NOMO-1 (cell line): ENCODE measurements at regions not wholly inside any gene's neighbourhood (a gene's known extent, or its start where the extent isn't known, plus 50 kb on each side); places are given as distances from the start of the nearest gene placed in this dataset.

Experiments used
- DNase-seq, 2 experiments: peaks; one replicate each; lab custom pipeline; 2025; ENCODE audit not compliant: unreplicated experiment in 2 of 2; lab: John Stamatoyannopoulos, UW

DNA sequence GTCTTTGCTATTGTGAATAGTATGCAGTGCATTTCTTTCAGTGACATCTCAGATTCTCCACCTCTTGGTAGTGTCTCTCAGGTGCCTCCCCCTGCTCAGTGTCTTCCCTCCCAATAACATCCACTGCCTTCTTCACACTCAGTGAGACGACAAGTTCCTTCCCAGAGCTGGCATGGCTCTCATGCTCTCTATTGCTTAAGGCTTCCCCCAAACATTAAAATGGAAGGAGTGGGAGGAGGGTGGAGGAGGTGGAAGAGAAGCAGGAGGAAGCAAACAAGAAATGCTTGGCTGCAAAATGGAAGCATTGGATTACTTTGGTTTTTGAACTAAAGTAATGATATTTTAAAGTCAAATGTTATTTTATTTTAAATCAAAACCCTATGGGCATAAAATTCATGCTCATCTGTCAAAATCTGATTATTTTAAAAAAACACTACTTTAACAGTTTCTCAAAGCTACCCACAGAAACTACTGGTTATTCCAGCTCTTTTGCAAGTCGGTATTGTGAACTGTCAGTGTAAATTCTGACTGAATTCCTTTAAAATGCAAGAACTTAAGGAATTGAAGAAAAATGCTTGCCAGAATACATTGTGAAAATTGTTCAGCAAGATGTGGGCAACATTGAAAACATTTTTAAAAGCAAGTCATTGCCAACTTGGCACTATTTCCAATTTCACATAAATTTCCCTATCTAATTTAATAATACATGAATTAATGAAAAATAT is 727.6 kb upstream of the ARGLU1 start:
- no peak for DNase-seq

DNA sequence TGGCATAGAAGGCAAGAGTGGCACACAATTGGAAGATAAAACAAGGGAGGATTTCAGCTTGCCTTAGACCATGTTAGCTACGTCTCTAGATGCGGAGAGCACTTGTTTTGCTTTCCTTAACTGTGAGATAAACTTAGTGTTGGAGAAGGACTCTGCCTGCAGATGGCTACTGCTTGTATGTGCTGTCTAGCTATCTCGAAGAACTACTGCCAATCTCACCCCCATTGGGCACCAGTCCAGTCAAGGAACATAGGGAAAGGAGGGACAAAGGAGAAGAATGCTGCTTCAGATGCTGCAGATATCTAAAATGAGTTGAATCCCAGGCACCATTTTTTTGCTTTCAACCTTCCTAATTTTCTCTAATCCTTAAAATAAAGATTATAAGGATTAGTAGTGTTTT is 726.0 kb upstream of the ARGLU1 start:
- no peak for DNase-seq

DNA sequence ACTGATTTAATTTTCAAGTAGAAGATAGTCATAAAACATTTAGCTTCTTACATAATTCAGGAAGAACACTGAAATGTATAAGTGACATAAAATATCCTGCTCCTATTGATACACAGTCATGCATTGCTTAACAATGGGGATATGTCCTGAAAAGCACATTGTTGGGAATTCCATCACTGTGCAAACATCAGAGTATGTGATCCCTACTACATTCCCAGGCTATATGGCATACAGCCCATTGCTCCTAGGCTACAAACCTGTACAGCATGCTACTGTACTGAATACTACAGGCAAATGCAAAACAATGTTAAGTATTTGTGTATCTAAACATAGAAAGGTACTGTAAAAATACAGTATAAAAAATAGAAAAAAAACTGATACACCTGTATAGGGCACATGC is 723.9 kb upstream of the ARGLU1 start:
- no peak for DNase-seq

DNA sequence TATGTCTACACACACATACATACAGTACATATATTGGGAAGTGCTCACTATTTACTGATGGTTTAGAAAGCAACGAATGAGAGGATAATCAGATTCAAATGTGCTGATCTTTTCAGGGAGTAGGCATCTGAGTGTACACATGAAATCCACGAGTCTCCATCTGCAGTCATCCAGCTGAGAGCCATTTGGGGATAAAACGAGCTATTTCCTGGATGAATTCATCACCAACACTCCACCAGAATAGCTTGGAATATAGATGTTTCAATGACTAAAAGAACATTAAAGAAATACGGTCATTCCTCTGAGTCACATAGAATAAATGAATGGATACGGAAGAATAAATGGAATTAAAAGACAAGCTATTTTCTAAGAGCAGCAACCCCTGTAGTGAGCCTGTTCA is 721.6 kb upstream of the ARGLU1 start:
- DNase-seq = no peak

DNA sequence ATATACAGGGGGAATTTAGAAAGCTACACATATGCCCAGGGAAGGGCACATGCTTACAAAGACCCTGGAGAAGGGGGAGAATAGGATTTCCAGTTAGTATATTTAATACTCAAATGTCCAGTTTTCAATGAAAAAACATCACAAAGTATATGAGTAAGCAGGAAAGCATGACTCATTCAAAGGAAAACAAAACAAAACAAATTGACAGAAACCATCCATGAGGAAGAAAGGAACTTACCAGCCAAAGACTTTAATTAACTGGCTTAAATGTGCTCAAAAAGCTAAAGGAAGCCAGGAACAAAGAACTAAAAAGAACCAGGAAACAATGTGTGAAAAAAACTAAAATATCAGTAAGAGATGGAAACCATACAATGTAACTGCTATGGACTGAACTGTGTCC is 716.2 kb upstream of the ARGLU1 start:
- DNase-seq = no peak

DNA sequence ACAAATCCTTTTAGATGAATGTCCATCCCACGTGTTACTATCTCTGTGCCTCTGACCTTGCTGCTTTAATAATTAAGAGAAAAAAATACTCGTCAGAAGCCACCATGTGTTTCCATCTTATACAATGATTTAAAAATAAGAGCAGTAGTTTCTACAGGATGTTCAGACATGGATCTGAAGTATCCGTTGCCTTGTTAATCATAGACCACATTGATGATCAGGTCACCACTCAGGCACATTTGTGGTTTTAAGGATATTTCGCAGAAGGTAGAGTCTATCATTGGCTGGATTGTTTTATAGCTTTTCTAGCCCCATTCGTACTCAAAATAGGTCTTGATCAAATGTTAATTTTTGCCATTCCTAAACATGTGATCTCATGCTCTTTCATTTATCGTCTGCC is 710.0 kb upstream of the ARGLU1 start:
- no peak for DNase-seq

DNA sequence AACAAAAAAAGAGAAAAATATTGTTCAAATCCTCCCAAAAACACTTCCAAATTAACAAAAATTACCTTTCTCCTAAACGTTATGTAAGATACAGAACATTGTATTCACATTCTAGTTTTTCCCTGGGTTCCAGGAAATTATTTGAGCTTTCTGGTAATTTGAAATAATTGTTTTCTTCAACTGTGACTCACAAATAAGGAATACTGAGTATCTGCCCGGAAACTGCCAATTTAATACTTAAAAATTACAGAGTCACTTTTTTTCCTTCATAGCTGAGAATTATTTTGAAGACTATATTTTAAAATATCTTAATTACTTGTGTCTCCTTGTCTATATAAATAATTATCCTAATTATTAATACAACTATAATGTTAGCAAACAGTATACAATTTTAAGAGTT is 709.0 kb upstream of the ARGLU1 start:
- DNase-seq = no peak

DNA sequence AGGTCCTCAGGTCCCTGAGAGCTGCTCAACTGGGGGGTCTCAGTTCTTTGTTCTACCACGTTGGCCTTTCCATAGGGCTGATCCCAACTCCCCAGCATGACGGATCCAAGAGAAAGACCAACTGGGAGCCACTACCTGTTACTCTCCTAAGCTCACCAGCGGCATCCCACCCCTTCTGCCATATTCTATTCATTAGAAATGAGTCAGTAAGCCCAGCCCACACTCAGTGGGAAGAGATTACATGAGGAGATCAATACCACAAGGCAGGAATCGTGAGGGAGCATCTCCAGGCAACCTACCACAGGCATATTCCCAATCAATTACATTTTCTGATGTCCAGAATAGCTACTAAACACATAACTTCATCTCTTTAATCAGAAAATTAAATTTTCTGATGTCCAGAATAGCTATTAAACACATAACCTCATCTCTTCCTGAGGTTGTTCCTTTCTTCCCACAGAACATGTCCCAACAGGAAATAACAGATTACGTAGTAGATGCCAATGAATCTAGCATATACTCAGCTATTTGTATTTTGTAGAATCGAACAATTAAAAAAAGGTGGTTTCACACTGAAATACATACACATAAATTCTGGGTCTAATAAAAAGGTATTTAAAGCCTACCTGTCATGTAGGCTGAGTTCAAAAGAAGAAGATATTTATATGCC is 708.1 kb upstream of the ARGLU1 start:
- no peak for DNase-seq

- no peak for DNase-seq
Measured at GRCh38 chr13:107275312-107275711, 707.4 kb upstream of the ARGLU1 start.

DNA sequence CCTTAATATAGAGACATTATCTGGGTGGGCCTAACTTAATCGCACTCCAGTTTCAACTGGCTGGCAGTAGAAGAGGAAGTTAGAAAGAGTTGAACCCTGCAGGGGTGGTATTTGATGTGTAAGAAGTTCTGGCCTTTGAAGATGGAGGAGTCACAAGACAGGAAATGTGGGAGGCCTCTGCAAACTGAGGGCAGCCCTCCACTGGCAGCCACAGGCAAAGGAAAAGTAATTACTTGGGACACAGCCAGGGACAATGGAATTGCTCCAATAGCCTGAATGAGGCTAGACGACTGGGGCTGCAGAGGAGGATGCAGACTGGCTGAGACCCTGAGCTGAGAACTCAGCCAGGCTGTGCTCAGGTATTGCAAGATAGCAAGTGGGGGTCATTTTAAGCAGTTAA is 703.3 kb upstream of the ARGLU1 start:
- no peak for DNase-seq

- no peak for DNase-seq
Measured at GRCh38 chr13:107266657-107267056, 698.7 kb upstream of the ARGLU1 start.

DNA sequence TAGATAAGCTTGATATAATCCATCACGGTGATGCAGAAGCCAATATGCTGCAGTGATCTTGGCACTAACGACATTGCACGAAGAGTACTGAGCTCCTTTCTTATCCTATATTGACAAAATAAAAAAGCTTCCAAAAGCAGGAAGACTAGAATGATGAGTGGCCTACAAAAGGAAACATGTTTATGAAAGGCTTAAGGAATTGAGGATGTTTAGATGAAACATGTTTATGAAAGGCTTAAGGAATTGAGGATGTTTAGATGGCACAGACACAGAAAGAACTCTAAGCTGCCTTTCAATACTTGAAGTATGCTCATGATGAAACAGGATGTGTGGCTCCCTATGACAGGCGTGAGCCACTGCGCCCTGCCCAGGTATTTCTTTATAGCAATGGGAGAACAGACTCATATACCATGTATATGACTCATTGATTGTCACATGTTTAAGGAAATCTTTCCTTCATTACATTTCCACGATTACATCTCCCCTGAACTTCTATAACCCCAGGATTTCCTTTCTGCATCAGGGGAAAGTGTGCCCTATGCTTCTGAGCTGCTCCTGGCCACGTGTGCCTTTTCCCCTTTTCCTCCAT is 690.8 kb upstream of the ARGLU1 start:
- DNase-seq = no peak

- no peak for DNase-seq
Measured at GRCh38 chr13:107254392-107254791, 686.5 kb upstream of the ARGLU1 start.

DNA sequence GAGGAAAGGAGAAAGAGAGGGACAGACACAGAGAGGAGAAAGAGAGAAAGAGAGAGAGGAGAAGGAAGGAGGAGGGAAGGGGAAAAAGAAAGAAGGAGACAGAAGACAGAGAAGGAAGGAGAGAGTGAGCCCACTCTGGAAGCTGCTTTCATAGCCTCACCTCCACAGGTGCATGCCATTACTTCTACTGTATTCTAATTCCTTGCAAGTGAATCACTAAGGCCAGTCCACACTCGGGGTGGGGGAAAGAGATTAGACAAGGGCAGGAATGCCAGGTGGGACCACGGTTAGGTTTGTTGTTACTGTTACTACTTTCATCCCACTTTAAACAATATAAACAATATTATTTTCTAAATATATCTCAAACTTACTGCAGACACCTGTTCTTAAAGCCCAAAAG is 684.5 kb upstream of the ARGLU1 start:
- no peak for DNase-seq

DNA sequence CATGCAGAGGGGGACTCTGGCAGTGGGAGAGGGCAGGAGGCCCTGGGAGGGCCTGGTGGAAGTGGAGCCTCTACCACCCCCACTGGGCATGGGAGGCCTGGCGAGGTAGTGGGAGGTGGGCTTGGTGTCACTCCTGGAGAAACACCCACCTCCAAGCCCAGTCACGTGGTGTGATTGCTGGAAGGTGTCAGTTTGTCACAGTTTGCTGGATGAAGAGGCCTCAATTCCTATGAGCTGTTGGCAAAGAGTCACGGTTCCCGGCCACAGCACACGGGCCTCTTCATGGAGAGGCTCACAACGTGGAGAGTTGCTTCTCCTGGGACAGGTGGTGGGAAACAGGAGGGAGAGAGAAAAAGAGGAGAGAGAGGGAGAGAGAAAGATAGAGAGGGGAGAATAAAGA is 684.1 kb upstream of the ARGLU1 start:
- DNase-seq = no peak

DNA sequence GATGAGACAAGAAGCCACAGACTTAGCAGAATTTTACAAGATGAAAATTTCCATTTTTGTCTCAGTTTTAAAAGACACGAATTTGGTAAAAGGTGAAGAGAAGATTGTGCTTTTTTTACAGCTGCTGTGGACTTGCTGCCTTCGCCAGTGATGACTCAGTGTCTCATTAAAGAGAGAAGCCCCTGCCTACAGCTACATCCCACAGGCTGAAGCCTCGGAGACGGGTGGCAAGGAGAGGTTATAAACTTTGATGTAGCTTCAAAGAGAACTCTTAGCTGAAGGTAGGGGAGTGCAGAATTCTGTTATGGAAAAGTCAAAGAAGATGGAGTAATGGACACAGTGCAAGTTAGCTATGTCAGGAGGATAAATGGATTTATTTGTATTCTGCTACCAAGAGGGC is 683.4 kb upstream of the ARGLU1 start:
- DNase-seq = no peak

DNA sequence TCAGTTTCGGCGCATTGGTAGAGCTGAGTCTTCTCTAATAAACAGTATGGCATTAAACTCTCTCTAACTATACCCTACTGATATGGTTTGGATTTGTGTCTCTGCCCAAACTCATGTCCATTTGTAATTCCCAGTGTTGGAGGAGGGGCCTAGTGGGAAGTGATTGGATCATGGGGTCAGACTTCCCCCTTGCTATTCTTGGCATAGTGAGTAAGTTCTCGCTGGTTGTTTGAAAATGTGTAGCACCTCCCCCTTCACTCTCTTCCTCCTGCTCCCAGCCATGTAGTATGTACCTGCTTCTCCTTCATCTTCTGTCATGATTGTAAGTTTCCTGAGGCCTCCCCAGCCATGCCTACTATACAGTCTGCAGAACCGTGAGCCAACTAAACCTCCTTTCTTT is 682.7 kb upstream of the ARGLU1 start:
- no peak for DNase-seq

DNA sequence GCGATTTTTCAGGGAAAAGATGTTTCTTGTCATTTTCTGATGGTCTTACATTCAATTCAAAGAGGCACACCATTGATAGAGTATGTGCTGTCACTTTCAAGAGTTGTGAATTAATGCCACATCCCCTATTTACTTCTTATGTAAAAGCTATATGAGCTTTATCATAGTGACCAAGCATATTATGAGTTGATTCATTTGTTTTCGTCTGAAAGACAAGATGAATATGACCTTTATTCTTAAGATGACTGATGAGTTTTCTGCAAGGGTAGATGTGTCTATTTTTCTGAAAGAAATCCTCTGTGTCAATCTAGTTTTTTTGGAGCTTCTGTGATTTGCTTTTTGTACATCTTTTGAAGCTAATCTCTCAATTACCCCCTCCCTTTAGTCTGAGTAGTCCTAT is 676.3 kb upstream of the ARGLU1 start:
- no peak for DNase-seq

- DNase-seq = no peak
Measured at GRCh38 chr13:107242138-107242537, 674.2 kb upstream of the ARGLU1 start.

- no peak for DNase-seq
Measured at GRCh38 chr13:107241381-107241780, 673.4 kb upstream of the ARGLU1 start.

GRCh38 chr13:107239213-107239612 is 671.3 kb upstream of the ARGLU1 start:
- no peak for DNase-seq

GRCh38 chr13:107238262-107238981 is 670.5 kb upstream of the ARGLU1 start:
- no peak for DNase-seq
